ENCODE measurements at regions not wholly inside any gene's neighbourhood (a gene's known extent, or its start where the extent isn't known, plus 50 kb on each side); places are given as distances from the start of the nearest gene placed in this dataset.
"Not testable (repeated sequence)": the region's sequence is repeated elsewhere in the genome, so short reads cannot be mapped to it uniquely, and the experiment has no call there.

DNA sequence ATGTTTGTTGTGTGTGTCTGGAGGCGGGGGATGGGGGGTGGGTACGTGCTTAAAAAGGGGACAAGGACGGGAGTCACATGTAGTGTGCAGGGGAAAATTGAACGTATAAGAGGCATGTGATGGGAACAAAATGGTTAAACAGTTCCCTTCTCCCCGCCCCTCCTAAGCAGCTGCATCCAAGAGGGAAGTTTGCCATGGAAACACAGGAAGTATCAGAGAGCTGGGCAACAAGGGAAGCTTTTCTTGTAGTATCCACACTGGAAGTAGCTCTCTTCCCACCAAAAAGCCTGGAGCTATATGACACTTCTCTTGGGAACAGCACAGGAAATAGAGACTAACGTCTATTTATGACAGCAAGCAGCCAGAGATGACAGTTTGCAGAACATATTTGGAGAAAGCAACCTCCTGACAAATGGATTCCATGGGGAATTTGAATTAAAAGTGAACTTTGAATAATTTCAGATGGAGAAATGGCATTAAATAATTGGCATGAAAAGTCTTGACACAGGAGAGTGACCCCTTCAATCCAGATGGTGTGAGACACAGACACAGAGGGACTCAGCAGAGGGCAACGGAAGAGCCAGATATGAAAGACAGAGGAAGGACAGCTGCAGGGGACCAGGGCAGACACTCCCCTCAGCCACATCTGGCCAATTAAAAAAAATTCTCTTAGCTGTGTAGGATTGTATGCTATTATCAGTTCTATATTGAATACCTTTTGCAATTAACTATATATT lies 294.2 kb upstream of the TBL1XR1 start:
- DNase-seq (ENCODE audit: low spot score) (no peak), ATAC-seq (ENCODE audit: low FRiP score) (no peak)
- TF ChIP-seq, protein P1, sequence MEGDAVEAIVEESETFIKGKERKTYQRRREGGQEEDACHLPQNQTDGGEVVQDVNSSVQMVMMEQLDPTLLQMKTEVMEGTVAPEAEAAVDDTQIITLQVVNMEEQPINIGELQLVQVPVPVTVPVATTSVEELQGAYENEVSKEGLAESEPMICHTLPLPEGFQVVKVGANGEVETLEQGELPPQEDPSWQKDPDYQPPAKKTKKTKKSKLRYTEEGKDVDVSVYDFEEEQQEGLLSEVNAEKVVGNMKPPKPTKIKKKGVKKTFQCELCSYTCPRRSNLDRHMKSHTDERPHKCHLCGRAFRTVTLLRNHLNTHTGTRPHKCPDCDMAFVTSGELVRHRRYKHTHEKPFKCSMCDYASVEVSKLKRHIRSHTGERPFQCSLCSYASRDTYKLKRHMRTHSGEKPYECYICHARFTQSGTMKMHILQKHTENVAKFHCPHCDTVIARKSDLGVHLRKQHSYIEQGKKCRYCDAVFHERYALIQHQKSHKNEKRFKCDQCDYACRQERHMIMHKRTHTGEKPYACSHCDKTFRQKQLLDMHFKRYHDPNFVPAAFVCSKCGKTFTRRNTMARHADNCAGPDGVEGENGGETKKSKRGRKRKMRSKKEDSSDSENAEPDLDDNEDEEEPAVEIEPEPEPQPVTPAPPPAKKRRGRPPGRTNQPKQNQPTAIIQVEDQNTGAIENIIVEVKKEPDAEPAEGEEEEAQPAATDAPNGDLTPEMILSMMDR (IDR thresholded peaks at IDR 0.05) = no peak

DNA sequence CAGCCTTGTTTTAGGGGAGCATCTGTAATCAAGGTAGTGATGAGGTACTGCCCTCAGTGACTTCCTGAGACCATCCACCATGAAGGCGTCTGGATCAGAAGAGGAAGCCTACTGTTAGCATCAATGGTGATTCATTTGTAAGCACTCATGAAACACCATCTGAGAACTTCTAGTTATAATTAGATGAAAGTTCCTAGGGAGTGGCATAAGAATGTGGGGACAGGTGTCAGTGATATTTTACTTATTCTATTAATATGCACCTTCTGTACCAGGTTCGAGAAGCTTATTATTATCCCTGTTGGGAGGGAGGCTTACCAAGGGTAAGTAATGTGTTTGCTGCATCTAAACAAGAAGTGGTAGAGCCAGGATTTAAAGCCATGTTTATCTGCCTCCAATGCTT lies 295.8 kb upstream of the TBL1XR1 start:
- TF ChIP-seq, protein P1 (IDR thresholded peaks at IDR 0.05) = no peak
- DNase-seq (ENCODE audit: low spot score) (no peak), ATAC-seq (ENCODE audit: low FRiP score) (no peak)

DNA sequence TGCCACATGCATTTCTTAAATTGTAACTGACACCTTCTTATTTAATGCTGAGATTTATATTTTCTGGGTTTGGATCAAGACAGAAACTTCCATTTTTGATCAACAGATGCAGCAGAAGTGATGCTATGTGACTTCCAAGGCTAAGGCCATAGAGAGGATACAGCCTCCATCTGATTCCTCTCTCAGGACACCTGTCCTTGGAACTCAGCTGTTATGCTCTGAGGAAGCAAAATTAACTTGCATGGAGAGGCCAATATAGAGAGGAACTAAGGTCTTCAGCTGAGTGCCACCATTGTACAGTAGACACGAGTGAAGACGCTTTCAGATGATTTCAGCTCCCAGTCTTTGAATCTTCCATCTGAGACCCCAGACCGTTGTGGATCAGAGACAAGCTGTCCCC lies 296.9 kb upstream of the TBL1XR1 start:
- TF ChIP-seq, protein P1 (IDR thresholded peaks at IDR 0.05) = no peak
- DNase-seq (ENCODE audit: low spot score) (no peak), ATAC-seq (ENCODE audit: low FRiP score) (no peak)

DNA sequence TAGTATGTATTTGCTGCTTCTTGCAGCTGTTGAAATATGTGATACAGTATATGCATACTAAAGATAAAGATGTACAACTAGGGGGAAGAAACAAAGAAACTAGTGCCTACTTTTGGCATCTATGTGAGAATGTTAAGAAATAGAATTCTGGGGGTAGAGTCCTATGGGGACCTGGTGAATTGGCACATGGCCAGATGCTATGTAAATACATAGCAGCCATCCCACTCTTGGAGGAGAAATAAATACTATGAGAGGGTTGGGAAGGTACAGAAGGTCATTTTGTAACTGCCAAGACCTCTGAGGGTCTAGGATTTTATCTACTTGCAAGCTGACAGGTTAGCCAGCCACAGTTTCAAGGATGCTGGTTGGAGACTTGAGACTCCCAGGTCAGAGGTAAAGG lies 298.3 kb upstream of the TBL1XR1 start:
- ATAC-seq (ENCODE audit: low FRiP score) (no peak), DNase-seq (ENCODE audit: low spot score) (no peak)
- TF ChIP-seq, protein P1 (IDR thresholded peaks at IDR 0.05) = no peak

DNA sequence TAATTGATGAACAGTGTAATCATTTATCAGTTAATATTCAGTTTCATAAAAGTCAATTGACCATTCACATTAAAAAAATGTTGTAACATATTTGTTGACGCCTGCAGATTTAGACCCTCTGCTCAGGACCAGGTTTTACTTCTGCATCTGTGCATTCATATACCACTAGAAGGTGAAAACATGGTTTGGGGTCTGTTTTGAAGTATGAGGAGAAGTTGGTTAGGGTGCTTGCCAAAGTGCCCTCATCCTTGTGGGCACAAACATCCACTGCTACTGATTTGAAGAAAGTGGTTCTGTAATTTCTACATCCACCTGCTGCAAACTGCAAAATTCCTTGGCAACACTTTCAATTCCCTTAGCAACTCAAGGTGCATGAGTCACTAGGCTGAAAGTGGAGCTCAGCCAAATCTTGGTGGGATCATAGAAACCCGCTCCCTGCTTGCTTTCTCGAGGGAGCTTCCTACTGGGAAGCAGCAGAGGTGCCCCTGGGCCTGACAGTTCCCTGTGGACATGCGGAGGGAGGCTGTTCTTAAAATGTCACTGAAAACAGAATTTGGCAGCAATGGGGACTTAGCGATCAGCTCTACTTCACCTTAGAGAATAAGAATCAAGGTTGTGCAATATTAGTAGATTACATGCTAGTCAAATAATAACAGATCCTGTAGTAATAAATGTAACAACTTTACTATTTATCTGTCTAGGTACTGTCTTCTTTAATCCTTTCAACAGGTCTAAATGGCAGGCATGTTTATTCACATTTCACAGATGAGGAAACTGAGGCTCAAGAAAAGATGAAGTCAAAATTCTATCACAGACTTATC lies 301.0 kb upstream of the TBL1XR1 start:
- DNase-seq (ENCODE audit: low spot score) (no peak), ATAC-seq (ENCODE audit: low FRiP score) (peak; percentile 71)
- TF ChIP-seq, protein P1 (IDR thresholded peaks at IDR 0.05) = no peak

DNA sequence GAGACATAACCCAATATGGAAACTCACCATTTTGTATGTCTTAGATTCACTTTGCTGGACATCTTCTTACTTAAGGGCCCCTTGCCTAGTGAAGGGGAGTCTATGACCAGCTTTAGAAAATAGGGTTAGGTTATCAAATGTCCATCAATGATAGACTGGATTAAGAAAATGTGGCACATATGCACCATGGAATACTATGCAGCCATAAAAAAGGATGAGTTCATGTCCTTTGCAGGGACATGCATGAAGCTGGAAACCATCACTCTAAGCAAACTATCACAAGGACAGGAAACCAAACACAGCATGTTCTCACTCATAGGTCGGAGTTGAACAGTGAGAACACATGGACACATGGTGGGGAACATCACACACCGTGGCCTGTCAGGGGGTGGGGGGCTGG lies 301.8 kb upstream of the TBL1XR1 start:
- not testable (repeated sequence) for DNase-seq (ENCODE audit: low spot score); ATAC-seq (ENCODE audit: low FRiP score)

DNA sequence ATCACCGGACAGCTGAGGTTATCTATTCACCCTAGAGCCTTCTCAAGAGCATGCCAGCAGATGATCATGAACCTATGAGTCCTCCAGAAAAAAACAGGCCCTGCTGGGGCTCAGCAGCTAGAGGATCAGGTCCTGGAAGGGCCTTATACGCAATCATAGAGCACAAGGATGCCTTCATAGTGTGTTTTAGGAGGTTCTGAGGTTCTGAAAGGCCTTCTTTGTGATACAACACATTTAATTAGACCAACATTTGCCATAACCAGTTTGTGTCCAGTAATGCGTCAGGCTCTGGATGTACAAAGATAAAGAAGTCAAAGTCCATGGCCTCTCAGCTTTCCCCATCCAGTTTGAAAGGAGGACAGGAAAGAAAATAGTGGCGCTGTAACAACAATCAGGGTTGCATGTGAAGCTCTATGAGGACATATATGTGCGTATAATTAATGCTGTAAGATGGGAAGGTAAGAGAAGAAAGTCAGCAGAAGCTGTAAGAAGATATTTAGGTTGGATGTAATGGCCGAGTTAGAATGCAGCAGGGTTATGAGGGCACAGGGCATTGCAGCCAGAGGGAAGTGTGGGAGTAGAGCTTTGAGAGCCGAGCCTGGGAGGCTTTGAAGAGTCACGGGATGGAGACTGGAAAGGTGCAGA lies 302.6 kb upstream of the TBL1XR1 start:
- DNase-seq (ENCODE audit: low spot score) (no peak), ATAC-seq (ENCODE audit: low FRiP score) (no peak)
- TF ChIP-seq, protein P1 (IDR thresholded peaks at IDR 0.05) = no peak

Measured in omental fat pad (tissue), 3 donors.